ENCODE measurements at regions not wholly inside any gene's neighbourhood (a gene's known extent, or its start where the extent isn't known, plus 50 kb on each side); places are given as distances from the start of the nearest gene placed in this dataset.

DNA sequence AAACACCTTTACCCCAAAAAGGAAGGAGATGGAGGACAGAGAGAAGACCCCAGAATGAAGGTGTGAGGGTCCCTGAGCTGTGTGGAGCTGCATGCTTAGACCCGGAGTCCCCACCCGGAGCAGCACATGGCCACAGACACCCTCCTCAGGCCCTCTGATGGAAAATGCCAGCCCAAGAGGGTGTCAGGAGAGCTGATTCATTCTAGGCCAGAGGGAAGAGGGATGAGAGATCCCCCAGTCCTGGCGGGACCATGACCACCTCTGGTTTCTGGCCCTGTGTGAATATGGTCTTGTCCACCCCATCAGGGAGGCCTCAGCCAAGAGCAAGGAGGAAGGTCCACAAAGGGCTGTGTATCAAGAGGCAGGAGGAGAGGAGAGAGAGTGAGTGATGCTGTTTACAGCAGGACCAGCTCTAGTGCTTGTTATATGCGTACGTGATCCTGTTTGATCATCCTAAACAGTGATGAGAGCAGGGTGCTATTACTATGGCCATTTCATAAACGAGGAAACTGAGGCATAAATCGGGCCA, 186.6 kb upstream of the HAAO start:
- H3K4me1 ChIP-seq (ENCODE audit: insufficient read depth): peaks cover 60% of the 10 kb centered on the region
- H4K20me1 ChIP-seq (ENCODE audit: insufficient read depth, poor library complexity, severe bottlenecking): no peaks in the 10 kb centered on the region
- peaks cover 4% of the 10 kb centered on the region for H3K79me2 ChIP-seq
- H2AFZ ChIP-seq: no peak overlapping the region
- no peak overlapping the region for H3K4me3 ChIP-seq
- 72% methylated on average over 7 of the region's 7 CpGs for WGBS (ENCODE audit: low lambda C conversion rate, missing lambda C conversion rate)
- peak overlapping the region; percentile 96 for H3K27ac ChIP-seq
- H3K9me2 ChIP-seq (replicated peaks; ENCODE audit: insufficient read depth): no peaks in the 10 kb centered on the region
- no peaks in the 10 kb centered on the region for H3K27me3 ChIP-seq
- no peaks in the 10 kb centered on the region for H3K9me3 ChIP-seq (ENCODE audit: low read depth)
- H3K4me2 ChIP-seq: no peak overlapping the region
- no peaks in the 10 kb centered on the region for H3K36me3 ChIP-seq (replicated peaks; ENCODE audit: insufficient read depth, low read depth)
- no peak for TF ChIP-seq EZH2 (IDR thresholded peaks at IDR 0.05; ENCODE audit: borderline replicate concordance)
- TF ChIP-seq EZH2phosphoT487 (IDR thresholded peaks at IDR 0.05; ENCODE audit: low read depth, severe bottlenecking, unreplicated experiment): no peak
- TF ChIP-seq, protein P1, sequence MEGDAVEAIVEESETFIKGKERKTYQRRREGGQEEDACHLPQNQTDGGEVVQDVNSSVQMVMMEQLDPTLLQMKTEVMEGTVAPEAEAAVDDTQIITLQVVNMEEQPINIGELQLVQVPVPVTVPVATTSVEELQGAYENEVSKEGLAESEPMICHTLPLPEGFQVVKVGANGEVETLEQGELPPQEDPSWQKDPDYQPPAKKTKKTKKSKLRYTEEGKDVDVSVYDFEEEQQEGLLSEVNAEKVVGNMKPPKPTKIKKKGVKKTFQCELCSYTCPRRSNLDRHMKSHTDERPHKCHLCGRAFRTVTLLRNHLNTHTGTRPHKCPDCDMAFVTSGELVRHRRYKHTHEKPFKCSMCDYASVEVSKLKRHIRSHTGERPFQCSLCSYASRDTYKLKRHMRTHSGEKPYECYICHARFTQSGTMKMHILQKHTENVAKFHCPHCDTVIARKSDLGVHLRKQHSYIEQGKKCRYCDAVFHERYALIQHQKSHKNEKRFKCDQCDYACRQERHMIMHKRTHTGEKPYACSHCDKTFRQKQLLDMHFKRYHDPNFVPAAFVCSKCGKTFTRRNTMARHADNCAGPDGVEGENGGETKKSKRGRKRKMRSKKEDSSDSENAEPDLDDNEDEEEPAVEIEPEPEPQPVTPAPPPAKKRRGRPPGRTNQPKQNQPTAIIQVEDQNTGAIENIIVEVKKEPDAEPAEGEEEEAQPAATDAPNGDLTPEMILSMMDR (IDR thresholded peaks at IDR 0.05; ENCODE audit: poor library complexity): no peak
- no peak for DNase-seq (ENCODE audit: low spot score)

DNA sequence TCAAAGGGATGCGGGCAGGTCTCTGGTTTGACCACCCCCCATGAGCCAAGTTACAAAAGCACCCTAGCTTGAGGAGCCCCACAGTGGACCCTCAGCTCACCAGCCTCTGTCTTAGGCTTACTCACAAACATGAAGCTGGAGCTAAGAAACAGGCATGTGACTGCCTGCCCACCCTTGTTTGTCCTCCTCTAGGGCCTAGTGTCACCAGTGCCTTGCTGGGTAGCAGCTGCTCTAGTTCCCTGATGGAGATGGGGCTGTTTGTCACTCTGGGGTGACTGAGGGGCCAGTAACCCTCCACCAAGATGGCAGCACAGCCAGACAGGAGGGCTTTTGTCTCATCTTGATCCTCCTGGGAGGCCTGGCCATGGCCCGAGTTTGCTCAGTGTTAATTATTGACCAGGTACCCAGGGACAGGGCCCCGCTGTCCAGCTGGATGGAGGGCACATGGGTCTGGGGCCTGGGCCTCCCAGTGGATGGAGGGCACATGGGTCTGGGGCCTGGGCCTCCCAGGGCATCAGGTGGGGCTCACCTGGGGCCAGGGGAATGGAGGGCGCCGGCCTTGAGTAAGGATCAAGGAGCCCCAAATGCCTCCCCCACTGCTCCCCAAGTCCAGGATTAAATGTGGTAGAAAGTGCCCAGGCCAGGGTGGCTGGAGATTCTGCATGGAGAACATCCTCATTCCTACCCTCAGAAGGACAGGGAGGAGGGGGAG, 185.9 kb upstream of the HAAO start:
- Histone ChIP-seq H3K4me1 (ENCODE audit: insufficient read depth) (peaks cover 65% of the 10 kb centered on the region), H3K4me2 (no peak overlapping the region), H3K36me3 (replicated peaks; ENCODE audit: insufficient read depth, low read depth) (no peaks in the 10 kb centered on the region), H3K27ac (peak overlapping the region; percentile 96), H2AFZ (no peak overlapping the region), H3K9me3 (ENCODE audit: low read depth) (no peaks in the 10 kb centered on the region), H3K79me2 (peaks cover 4% of the 10 kb centered on the region), H4K20me1 (ENCODE audit: insufficient read depth, poor library complexity, severe bottlenecking) (no peaks in the 10 kb centered on the region), H3K9me2 (replicated peaks; ENCODE audit: insufficient read depth) (no peaks in the 10 kb centered on the region), H3K27me3 (no peaks in the 10 kb centered on the region), H3K4me3 (no peak overlapping the region)
- 69% methylated on average over 5 of the region's 5 CpGs for WGBS (ENCODE audit: low lambda C conversion rate, missing lambda C conversion rate)
- TF ChIP-seq EZH2phosphoT487 (IDR thresholded peaks at IDR 0.05; ENCODE audit: low read depth, severe bottlenecking, unreplicated experiment) (no peak), EZH2 (IDR thresholded peaks at IDR 0.05; ENCODE audit: borderline replicate concordance) (no peak)
- TF ChIP-seq, protein P1 (IDR thresholded peaks at IDR 0.05; ENCODE audit: poor library complexity): no peak
- DNase-seq (ENCODE audit: low spot score): peak; percentile 60

DNA sequence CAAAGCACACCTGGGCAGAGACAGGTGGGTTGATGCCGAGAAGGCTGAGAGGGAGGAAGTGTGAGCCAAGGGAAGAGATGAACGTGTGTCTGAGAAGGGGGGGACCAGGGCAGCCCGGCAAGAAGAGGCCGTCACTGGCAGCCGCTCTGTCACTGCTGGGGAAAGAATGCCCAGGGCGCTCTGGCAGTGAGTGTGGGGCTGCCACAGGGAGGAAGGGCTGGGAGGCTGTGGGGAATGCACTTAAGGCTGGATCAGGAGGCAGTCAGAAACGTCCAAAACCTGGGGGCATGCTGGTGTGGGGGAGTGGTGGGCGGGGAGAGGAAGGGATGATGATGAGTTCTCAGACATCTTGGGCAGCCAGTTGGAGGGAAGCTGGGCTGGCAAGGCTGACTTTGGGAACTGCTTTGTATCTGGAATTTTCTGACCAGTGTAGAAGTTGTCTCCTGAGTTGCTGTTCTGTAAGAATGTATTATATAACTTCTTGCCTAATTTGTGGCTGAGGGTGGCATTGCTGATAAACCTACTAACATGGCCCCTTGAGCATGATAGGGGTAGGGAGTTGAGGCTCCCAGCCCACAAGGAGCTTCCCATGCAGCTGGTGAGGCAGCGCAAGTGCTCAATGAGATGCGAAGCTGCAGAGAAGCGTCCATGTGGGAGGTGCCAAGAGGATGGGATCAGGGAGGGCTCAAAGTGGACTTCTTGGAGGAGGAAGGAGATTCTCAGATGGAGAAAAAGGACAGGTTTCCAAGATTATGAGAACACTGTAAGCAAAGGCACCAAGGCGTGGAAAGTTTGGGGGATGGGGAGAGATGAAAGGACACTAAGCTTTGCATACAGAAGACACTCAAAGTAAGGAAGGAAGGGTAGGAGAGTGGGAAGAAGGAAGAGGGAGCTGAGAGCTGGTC, 185.1 kb upstream of the HAAO start:
- Histone ChIP-seq H3K9me2 (replicated peaks; ENCODE audit: insufficient read depth) (no peaks in the 10 kb centered on the region), H3K9me3 (ENCODE audit: low read depth) (no peaks in the 10 kb centered on the region), H3K79me2 (peaks cover 4% of the 10 kb centered on the region), H3K4me3 (no peak overlapping the region), H2AFZ (no peak overlapping the region), H4K20me1 (ENCODE audit: insufficient read depth, poor library complexity, severe bottlenecking) (no peaks in the 10 kb centered on the region), H3K4me1 (ENCODE audit: insufficient read depth) (peaks cover 65% of the 10 kb centered on the region), H3K27me3 (no peaks in the 10 kb centered on the region), H3K36me3 (replicated peaks; ENCODE audit: insufficient read depth, low read depth) (no peaks in the 10 kb centered on the region), H3K4me2 (no peak overlapping the region), H3K27ac (peak overlapping the region; percentile 96)
- no peak for DNase-seq (ENCODE audit: low spot score)
- no peak for TF ChIP-seq EZH2 (IDR thresholded peaks at IDR 0.05; ENCODE audit: borderline replicate concordance)
- TF ChIP-seq, protein P1 (IDR thresholded peaks at IDR 0.05; ENCODE audit: poor library complexity): no peak
- TF ChIP-seq EZH2phosphoT487 (IDR thresholded peaks at IDR 0.05; ENCODE audit: low read depth, severe bottlenecking, unreplicated experiment): no peak
- 78% methylated on average over 11 of the region's 12 CpGs for WGBS (ENCODE audit: low lambda C conversion rate, missing lambda C conversion rate)
